ENCODE measurements at regions not wholly inside any gene's neighbourhood (a gene's known extent, or its start where the extent isn't known, plus 50 kb on each side); places are given as distances from the start of the nearest gene placed in this dataset.

- CTCF ChIA-PET (ENCODE audit: partially characterized antibody), result interaction anchor here (0.8 to 1.1 kb wide), 2 partner anchors 21 to 23 kb away, joined by 3 read pairs; no protein-coding TSS in a partner anchor
- no peak for DNase-seq (ENCODE audit: low read depth in 1 of 2, low spot score in 2 of 2)
- Histone ChIP-seq H2BK5ac (ENCODE audit: low read depth, low read length) (peak overlapping the region; percentile 8; the same call in 1 of the 2 replicates), H2BK12ac (ENCODE audit: low read depth, low read length) (peak overlapping the region; percentile 55; the same call in 1 of the 2 replicates), H2BK120ac (replicated peaks; ENCODE audit: low read depth, low read length) (no peak overlapping the region), H3K14ac (ENCODE audit: insufficient read length) (no peak overlapping the region), H3K18ac (ENCODE audit: extremely low read depth, low read length) (0 out of 2 replicates have a peak overlapping the region, but pooled peaks have one; percentile 14), H3K27ac (ENCODE audit: low read depth, low read length) (no peak overlapping the region), H3K9me3 (ENCODE audit: insufficient read depth in 2 of 2, low read depth in 1 of 2, low read length in 1 of 2) (no peaks in the 10 kb centered on the region), H3K36me3 (ENCODE audit: control insufficient read depth in 2 of 4, insufficient read depth in 4 of 4, low read length in 3 of 4) (no peaks in the 10 kb centered on the region), H3K27me3 (replicated peaks in 1 of 4; ENCODE audit: control insufficient read depth in 3 of 4, extremely low read depth in 1 of 4, insufficient read depth in 3 of 4, low read length in 3 of 4) (no peaks in the 10 kb centered on the region), H3K23ac (ENCODE audit: insufficient read length) (no peak overlapping the region), H3K4me1 (replicated peaks in 1 of 4; ENCODE audit: control insufficient read depth in 3 of 4, insufficient read depth in 4 of 4, low read length in 3 of 4) (peaks cover 4 to 21% (median 18%) of the 10 kb centered on the region in 4 experiments), H3K9ac (replicated peaks in 1 of 4; ENCODE audit: extremely low read depth in 1 of 4, low read depth in 3 of 4, low read length in 3 of 4) (no peak overlapping the region), H2AFZ (ENCODE audit: low read length) (no peak overlapping the region), H3K4ac (replicated peaks; ENCODE audit: insufficient read length, low read depth, low read length) (no peak overlapping the region), H4K5ac (ENCODE audit: insufficient read length, low read depth, low read length) (peak overlapping the region; percentile 25), H2AK5ac (ENCODE audit: low read depth, low read length) (no peak overlapping the region), H4K20me1 (replicated peaks in 1 of 2; ENCODE audit: control insufficient read depth in 1 of 2, insufficient read depth in 2 of 2, low read length in 2 of 2) (no peaks in the 10 kb centered on the region), H3K79me2 (ENCODE audit: control insufficient read depth in 1 of 2, insufficient read depth in 2 of 2, low read length in 2 of 2) (no peaks in the 10 kb centered on the region), H2BK20ac (ENCODE audit: low read length) (peak overlapping the region; percentile 25), H4K91ac (replicated peaks; ENCODE audit: insufficient read length, low read length) (no peak overlapping the region), H3K23me2 (ENCODE audit: low read depth, low read length) (no peaks in the 10 kb centered on the region; the same call in 1 of the 2 replicates), H3K56ac (replicated peaks; ENCODE audit: insufficient read length, low read depth, low read length) (no peak overlapping the region), H2BK15ac (ENCODE audit: low read length) (no peak overlapping the region), H3K4me2 (ENCODE audit: insufficient read depth in 1 of 2, low read depth in 2 of 2, low read length in 2 of 2) (no peak overlapping the region; a peak in 1 of 4 replicates), H3K4me3 (ENCODE audit: extremely low read depth in 1 of 4, insufficient read depth in 2 of 4, low read depth in 3 of 4, low read length in 4 of 4) (no peak overlapping the region), H4K8ac (ENCODE audit: extremely low read depth, insufficient read depth, low read length) (no peak overlapping the region), H3K79me1 (ENCODE audit: low read depth, low read length) (no peaks in the 10 kb centered on the region)
- peak; percentile 24 for FAIRE-seq
- WGBS, 2 experiments (ENCODE audit: extremely low coverage in 1 of 2, insufficient coverage in 1 of 2, insufficient read length in 1 of 2, insufficient replicate concordance in 2 of 2, low coverage in 1 of 2, low lambda C conversion rate in 2 of 2, missing lambda C conversion rate in 1 of 2), result 63% methylated on average over 7 of the region's 7 CpGs; no CpG with 5 or more reads in 1 of the 2 experiments
- POLR2A ChIA-PET (ENCODE audit: partially characterized antibody), result interaction anchor here (0.6 to 1.0 kb wide), 2 partner anchors 10 to 16 kb away, joined by 3 read pairs; no protein-coding TSS in a partner anchor
- TF ChIP-seq GTF2F1 (IDR thresholded peaks at IDR 0.05; ENCODE audit: borderline replicate concordance, low read depth, low read length), result no peak
- no peak for TF ChIP-seq POLR2A (IDR thresholded peaks at IDR 0.05; ENCODE audit: control extremely low read depth in 1 of 2, low read depth in 2 of 2, low read length in 2 of 2)
- no peak for TF ChIP-seq HDAC6 (IDR thresholded peaks at IDR 0.05; ENCODE audit: low read depth, low read length)
- TF ChIP-seq TAF1 (IDR thresholded peaks at IDR 0.05; ENCODE audit: low read depth, low read length), result no peak
- no peak for TF ChIP-seq NRF1 (IDR thresholded peaks at IDR 0.05; ENCODE audit: low read depth, low read length)
- no peak for TF ChIP-seq KDM4A (IDR thresholded peaks at IDR 0.05; ENCODE audit: low read depth, low read length, severe bottlenecking)
- no peak for TF ChIP-seq RFX5 (IDR thresholded peaks at IDR 0.05; ENCODE audit: borderline replicate concordance, low read depth, low read length)
- no peak for TF ChIP-seq SAP30 (IDR thresholded peaks at IDR 0.05; ENCODE audit: insufficient read depth, insufficient replicate concordance, low read length)
- no peak for TF ChIP-seq ASH2L (IDR thresholded peaks at IDR 0.05; ENCODE audit: low read length)
- peak; percentile 26; the same call in 1 of the 2 replicates for TF ChIP-seq MAX (IDR thresholded peaks at IDR 0.05)
- no peak for TF ChIP-seq NANOG (IDR thresholded peaks at IDR 0.05; ENCODE audit: insufficient read depth, low read depth, low read length, poor library complexity, severe bottlenecking)
- no peak for TF ChIP-seq CBX8 (IDR thresholded peaks at IDR 0.05; ENCODE audit: borderline replicate concordance, low read depth, low read length)
- no peak for TF ChIP-seq CHD2 (IDR thresholded peaks at IDR 0.05; ENCODE audit: low read length)
- TF ChIP-seq EP300 (IDR thresholded peaks at IDR 0.05; ENCODE audit: borderline replicate concordance in 1 of 2, low read depth in 2 of 2, low read length in 2 of 2), result no peak
These were observed 180.4 kb downstream of the TM9SF2 start for GRCh38 chr13:99681695-99682094.

All from H1 (cell line).